Neural progenitor cell (in vitro differentiated cells): ENCODE measurements at regions not wholly inside any gene's neighbourhood (a gene's known extent, or its start where the extent isn't known, plus 50 kb on each side); places are given as distances from the start of the nearest gene placed in this dataset.

Source experiments
- DNase-seq: peaks from one replicate; pipeline ENCODE4 v3.0.0-alpha.2; 2016; ENCODE audit warnings: low spot score
- H2AFZ ChIP-seq: fragments of 200-600 bp; sonication (generic); replicated peaks from 2 replicates; pipeline ENCODE4 v1.6.1; 2016; ENCODE audit warnings: antibody characterized with exemption
- H3F3A ChIP-seq: fragments of 200-600 bp; sonication (generic); 2 replicates; pipeline ENCODE4 v1.6.1; 2016; ENCODE audit warnings: antibody characterized with exemption, low read depth
- H3K27ac ChIP-seq: fragments of 200-600 bp; sonication (generic); 2 replicates; pipeline ENCODE4 v1.5.1; 2016; ENCODE audit warnings: mild to moderate bottlenecking
- H3K27me3 ChIP-seq: fragments of 200-600 bp; sonication (generic); 2 replicates; pipeline ENCODE4 v1.6.1; 2016; ENCODE audit warnings: mild to moderate bottlenecking, moderate library complexity
- H3K36me3 ChIP-seq: fragments of 200-600 bp; sonication (generic); 2 replicates; pipeline ENCODE4 v1.5.1; 2016
- H3K4me1 ChIP-seq: fragments of 200-600 bp; sonication (generic); 2 replicates; pipeline ENCODE4 v1.6.1; 2016; ENCODE audit warnings: mixed run types
- H3K4me2 ChIP-seq: fragments of 200-600 bp; sonication (generic); 2 replicates; pipeline ENCODE4 v1.6.1; 2016
- H3K4me3 ChIP-seq: fragments of 200-600 bp; sonication (generic); 2 replicates; pipeline ENCODE4 v1.5.1; 2016
- H3K79me2 ChIP-seq: fragments of 200-600 bp; sonication (generic); 2 replicates; pipeline ENCODE4 v1.6.1; 2016; ENCODE audit warnings: low read depth
- H3K9ac ChIP-seq: fragments of 200-600 bp; sonication (generic); 2 replicates; pipeline ENCODE4 v1.6.1; 2016
- H3K9me3 ChIP-seq: fragments of 200-600 bp; sonication (generic); 2 replicates; pipeline ENCODE4 v1.5.1; 2016; ENCODE audit warnings: low read depth
- H4K20me1 ChIP-seq: fragments of 200-600 bp; sonication (generic); 2 replicates; pipeline ENCODE4 v1.6.1; 2016; ENCODE audit warnings: low read depth
- H3K27ac Mint-ChIP-seq: 3 replicates; pipeline ENCODE4 v1.8.0; 2021; ENCODE audit warnings: mixed read lengths
- H3K27me3 Mint-ChIP-seq: 2 replicates; pipeline ENCODE4 v1.8.0; 2022; ENCODE audit warnings: low read depth, mild to moderate bottlenecking, inconsistent platforms, moderate library complexity, mixed read lengths; ENCODE audit not compliant: insufficient read depth
- H3K36me3 Mint-ChIP-seq: 3 replicates; pipeline ENCODE4 v1.8.0; 2021; ENCODE audit warnings: mixed read lengths
- H3K4me1 Mint-ChIP-seq: 3 replicates; pipeline ENCODE4 v1.8.0; 2021; ENCODE audit warnings: mixed read lengths
- H3K4me3 Mint-ChIP-seq: 3 replicates; pipeline ENCODE4 v1.8.0; 2021; ENCODE audit warnings: mild to moderate bottlenecking, moderate library complexity, mixed read lengths
- H3K9me3 Mint-ChIP-seq: 3 replicates; pipeline ENCODE4 v1.8.0; 2020; ENCODE audit warnings: mixed read lengths
- EZH2 ChIP-seq: fragments of 200-600 bp; sonication (generic); IDR thresholded peaks from 2 replicates; pipeline ENCODE4 v1.6.1; 2017; ENCODE audit warnings: antibody characterized with exemption, mild to moderate bottlenecking, moderate library complexity
- EZH2phosphoT487 ChIP-seq: fragments of 200-600 bp; sonication (generic); IDR thresholded peaks from 2 replicates; pipeline ENCODE4 v1.6.1; 2017; ENCODE audit warnings: antibody characterized with exemption
- TF ChIP-seq, protein P1 (sequence below): fragments of 200-600 bp; sonication (generic); IDR thresholded peaks from 2 replicates; pipeline ENCODE4 v1.5.1; 2017; ENCODE audit warnings: antibody characterized with exemption, mild to moderate bottlenecking

GRCh38 chr11:37560991-37561390 lies 963.0 kb upstream of the RAG2 start:
- H3K4me1 Mint-ChIP-seq = peaks cover 14% of the 10 kb centered on the region
- no peaks in the 10 kb centered on the region for H3K36me3 Mint-ChIP-seq
- Histone ChIP-seq H3K4me2 (no peak overlapping the region), H2AFZ (no peak overlapping the region), H3K9me3 (no peaks in the 10 kb centered on the region), H3K27me3 (no peaks in the 10 kb centered on the region), H4K20me1 (no peaks in the 10 kb centered on the region), H3K9ac (no peak overlapping the region), H3K79me2 (no peaks in the 10 kb centered on the region), H3K4me3 (no peak overlapping the region), H3K4me1 (no peaks in the 10 kb centered on the region), H3K36me3 (no peaks in the 10 kb centered on the region), H3K27ac (no peak overlapping the region), H3F3A (no peaks in the 10 kb centered on the region)
- no peak for DNase-seq
- no peak overlapping the region for H3K27ac Mint-ChIP-seq
- no peak overlapping the region for H3K4me3 Mint-ChIP-seq
- no peaks in the 10 kb centered on the region for H3K27me3 Mint-ChIP-seq
- no peaks in the 10 kb centered on the region for H3K9me3 Mint-ChIP-seq
- TF ChIP-seq EZH2phosphoT487 = no peak
- TF ChIP-seq EZH2 = no peak
- TF ChIP-seq, protein P1, sequence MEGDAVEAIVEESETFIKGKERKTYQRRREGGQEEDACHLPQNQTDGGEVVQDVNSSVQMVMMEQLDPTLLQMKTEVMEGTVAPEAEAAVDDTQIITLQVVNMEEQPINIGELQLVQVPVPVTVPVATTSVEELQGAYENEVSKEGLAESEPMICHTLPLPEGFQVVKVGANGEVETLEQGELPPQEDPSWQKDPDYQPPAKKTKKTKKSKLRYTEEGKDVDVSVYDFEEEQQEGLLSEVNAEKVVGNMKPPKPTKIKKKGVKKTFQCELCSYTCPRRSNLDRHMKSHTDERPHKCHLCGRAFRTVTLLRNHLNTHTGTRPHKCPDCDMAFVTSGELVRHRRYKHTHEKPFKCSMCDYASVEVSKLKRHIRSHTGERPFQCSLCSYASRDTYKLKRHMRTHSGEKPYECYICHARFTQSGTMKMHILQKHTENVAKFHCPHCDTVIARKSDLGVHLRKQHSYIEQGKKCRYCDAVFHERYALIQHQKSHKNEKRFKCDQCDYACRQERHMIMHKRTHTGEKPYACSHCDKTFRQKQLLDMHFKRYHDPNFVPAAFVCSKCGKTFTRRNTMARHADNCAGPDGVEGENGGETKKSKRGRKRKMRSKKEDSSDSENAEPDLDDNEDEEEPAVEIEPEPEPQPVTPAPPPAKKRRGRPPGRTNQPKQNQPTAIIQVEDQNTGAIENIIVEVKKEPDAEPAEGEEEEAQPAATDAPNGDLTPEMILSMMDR = no peak

DNA sequence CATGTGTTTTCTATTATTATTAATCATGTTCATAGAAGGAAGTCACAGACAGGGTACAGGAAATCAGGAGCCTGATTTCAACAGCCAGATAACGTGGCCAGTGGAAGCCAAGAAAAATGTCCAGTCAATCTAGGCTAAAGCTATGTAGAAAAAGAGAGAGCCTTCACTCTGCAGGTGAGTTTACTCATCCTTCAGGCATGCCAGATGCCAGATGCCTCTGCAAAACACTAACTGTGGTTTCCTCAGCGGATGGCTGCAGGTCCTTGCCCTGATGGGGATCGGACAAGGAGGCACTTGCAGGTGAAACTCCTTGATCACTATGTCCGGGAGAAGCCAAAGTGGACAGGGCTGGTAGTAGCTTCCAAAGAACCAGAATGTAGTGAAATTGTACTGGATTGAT lies 962.3 kb upstream of the RAG2 start:
- Mint-ChIP-seq H3K9me3 (no peaks in the 10 kb centered on the region), H3K4me3 (no peak overlapping the region), H3K27me3 (no peaks in the 10 kb centered on the region), H3K36me3 (no peaks in the 10 kb centered on the region), H3K27ac (no peak overlapping the region), H3K4me1 (peaks cover 14% of the 10 kb centered on the region)
- no peaks in the 10 kb centered on the region for H3K4me1 ChIP-seq
- no peak overlapping the region for H3K4me3 ChIP-seq
- H4K20me1 ChIP-seq = no peaks in the 10 kb centered on the region
- no peaks in the 10 kb centered on the region for H3K36me3 ChIP-seq
- H3K4me2 ChIP-seq = no peak overlapping the region
- no peaks in the 10 kb centered on the region for H3K27me3 ChIP-seq
- H3K9me3 ChIP-seq = no peaks in the 10 kb centered on the region
- no peaks in the 10 kb centered on the region for H3F3A ChIP-seq
- H3K27ac ChIP-seq = no peak overlapping the region
- TF ChIP-seq EZH2 (no peak), EZH2phosphoT487 (no peak)
- TF ChIP-seq, protein P1 = no peak
- H2AFZ ChIP-seq = no peak overlapping the region
- DNase-seq = no peak
- H3K79me2 ChIP-seq = no peaks in the 10 kb centered on the region
- H3K9ac ChIP-seq = no peak overlapping the region

DNA sequence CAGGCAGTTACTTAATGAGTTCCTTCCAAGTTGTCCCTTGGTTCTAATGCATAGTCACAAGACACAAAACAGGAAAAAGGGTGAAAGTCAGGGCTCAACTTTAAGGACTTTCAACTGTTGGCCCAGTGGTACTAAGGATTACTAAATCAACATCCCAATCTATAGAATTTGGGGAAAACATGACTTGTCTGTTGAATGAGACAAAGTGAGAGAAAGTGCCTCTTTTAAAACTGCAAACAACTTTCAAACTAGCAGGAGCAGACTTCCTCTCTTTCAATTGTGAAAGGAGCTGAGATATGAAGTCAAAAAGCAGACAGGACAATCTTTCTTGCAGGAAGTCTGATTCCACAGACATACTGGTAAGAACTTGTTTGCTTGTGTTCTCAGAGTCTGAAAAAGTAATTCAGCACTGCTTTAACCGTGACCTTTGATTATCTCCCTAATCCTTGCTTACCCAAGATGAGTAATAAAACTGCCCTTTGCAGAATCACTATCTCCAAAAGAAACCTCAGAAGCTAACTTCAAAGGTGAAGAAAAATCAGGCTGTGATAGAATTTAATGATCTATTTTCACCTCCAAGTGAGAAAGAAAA lies 960.7 kb upstream of the RAG2 start:
- Histone ChIP-seq H3K79me2 (no peaks in the 10 kb centered on the region), H4K20me1 (no peaks in the 10 kb centered on the region), H3K27ac (no peak overlapping the region), H3K9me3 (no peaks in the 10 kb centered on the region), H3K9ac (no peak overlapping the region), H2AFZ (peak overlapping the region; percentile 36), H3K4me1 (no peaks in the 10 kb centered on the region), H3K36me3 (no peaks in the 10 kb centered on the region), H3K4me3 (no peak overlapping the region), H3K27me3 (no peaks in the 10 kb centered on the region), H3K4me2 (no peak overlapping the region), H3F3A (no peaks in the 10 kb centered on the region)
- no peaks in the 10 kb centered on the region for H3K9me3 Mint-ChIP-seq
- H3K27me3 Mint-ChIP-seq = no peaks in the 10 kb centered on the region
- H3K27ac Mint-ChIP-seq = no peak overlapping the region
- H3K4me1 Mint-ChIP-seq = peaks cover 14% of the 10 kb centered on the region
- no peak for DNase-seq
- no peaks in the 10 kb centered on the region for H3K36me3 Mint-ChIP-seq
- TF ChIP-seq EZH2phosphoT487 (no peak), EZH2 (no peak)
- TF ChIP-seq, protein P1 = no peak
- H3K4me3 Mint-ChIP-seq = no peak overlapping the region
